NCI-H1048 (cell line): ENCODE measurements at regions not wholly inside any gene's neighbourhood (a gene's known extent, or its start where the extent isn't known, plus 50 kb on each side); places are given as distances from the start of the nearest gene placed in this dataset.

ENCODE experiments used
- DNase-seq: peaks from one replicate; lab custom pipeline; 2025; lab: John Stamatoyannopoulos, UW

DNA sequence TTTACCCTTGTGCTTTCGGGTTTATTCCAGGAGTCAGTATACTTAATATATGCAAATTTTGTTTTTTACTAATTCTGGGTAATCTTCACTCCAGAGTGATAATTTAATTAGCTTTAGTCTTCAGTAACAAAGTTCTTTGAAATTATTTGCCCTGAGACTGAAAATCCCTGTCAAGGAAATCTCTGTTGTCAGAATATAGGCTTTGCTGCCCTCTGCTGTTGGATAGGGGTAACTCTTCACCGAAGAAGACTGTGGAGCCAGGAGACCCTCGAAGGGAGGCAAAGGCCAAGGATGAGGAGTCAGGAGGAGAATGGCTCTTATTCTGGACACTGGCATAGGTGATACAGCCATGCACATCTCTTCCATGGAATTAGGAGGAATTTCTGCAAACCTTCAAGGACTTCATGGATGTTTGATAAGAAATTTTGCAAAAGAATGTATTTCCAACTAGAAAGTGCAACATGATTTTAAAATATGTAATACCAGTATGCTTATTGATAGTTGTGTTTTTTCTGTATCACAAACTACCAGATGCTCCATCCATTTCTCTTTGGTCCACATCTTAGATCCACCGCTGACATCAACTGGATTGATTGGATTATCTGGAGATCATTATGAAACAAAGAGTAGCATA, 182.3 kb downstream of the RDH14 start:
- no peak for DNase-seq

DNA sequence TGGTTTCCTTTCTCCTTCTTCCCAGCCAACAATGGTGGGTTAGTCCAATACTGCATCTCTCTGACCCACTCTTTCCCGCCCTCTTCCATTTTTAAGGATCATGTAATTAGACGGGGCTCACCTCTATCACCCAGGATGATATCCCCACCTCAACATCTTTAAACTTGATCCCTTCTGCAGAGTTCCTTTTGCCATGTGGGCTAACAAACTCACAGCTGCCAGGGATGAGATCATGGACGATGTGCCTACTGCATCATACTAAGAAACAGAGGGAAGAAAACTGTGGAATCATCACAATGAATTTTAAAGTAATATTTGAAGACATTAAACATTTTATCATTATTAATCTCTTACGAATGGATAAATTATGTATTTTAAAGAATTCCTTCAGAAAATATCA, 183.5 kb downstream of the RDH14 start:
- DNase-seq = no peak

DNA sequence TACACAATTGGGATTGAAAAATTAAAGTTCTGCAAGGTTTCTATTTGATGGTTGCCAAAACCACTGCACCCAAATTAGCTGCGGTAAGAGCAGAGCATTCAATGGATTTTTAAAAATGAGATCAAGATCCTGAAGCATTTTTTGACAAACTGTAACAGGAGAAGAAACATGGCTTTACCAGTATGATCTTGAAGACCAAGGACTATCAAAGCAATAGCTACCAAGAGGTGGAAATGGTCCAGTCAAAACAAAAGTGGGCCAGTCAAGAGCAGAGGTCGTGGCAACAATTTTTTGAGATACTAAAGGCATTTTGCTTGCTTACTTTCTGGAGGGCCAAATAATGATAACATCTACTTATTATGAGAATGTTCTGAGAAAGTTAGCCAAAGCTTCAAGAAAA, 186.8 kb downstream of the RDH14 start:
- no peak for DNase-seq

DNA sequence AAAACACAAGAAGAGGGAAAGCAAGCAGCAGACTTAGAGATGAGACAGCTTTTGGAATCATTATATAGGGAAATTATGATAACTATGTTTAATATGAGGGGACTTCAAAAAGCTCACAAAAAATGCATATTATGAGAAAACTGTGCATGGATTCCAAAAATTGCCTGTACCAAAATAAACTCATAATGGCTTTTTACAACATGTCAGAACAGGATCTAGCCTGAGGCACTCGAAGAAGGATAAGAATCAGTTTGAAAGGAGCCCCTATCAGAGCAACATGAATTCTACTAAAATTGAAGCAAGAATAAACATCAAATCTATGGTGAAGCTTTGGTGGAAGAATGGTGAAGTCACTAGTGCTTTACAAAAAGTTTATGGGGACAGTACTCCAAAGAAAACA, 187.4 kb downstream of the RDH14 start:
- no peak for DNase-seq

DNA sequence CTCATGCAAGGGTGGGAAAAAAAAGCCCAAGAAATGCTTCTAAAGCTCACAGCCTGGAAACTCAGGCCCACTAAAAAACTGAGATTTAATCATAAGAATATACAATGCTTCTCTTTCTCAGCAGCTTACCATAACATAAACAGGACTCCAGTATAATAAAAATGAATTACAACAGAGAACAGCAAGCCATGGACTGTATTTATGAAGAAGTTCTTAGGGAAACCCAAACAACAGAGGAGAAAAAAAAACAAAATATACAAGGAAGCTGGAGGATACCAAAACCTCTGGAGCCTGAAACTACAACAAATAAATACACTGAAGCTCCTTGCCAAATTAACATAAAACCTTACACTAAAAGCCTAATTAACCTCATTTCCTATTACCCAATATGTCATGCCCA, 187.8 kb downstream of the RDH14 start:
- no peak for DNase-seq

DNA sequence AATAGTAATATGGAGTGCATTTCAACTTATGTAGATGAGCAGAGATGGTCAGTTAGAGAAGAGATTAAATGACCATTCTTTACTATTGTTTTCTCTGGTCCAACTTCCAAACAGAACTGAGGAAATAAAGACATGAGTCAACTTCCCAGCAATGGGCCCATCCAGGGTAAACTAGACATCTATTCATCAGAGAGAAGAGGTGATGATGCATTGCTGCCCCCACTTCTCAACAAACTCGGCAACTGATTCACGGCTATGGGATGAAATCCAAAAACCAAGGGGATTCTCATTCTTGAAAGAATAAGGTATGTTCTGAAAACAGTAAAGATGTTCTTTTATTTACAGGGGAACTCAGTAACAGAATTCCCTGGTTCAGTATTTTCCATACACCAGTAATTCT, 190.7 kb downstream of the RDH14 start:
- no peak for DNase-seq

DNA sequence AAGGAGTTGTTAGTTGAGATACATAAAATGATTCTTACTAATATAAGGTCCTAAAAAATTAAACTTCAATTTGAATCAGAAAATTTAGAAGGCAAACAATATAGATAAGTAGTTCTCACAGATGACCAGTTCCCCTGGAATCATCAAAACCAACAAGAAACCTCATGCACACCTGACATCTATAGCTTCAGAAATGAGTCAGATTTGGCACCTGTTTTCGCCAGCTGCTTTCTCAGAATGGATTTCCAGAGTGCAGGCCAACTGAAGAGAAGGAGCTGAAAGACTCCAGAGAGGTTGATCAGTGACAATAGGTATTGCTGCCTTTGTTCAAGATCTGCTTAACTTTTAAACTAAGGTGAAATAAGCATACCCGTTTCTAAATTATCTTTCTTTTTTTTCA, 192.4 kb downstream of the RDH14 start:
- no peak for DNase-seq

DNA sequence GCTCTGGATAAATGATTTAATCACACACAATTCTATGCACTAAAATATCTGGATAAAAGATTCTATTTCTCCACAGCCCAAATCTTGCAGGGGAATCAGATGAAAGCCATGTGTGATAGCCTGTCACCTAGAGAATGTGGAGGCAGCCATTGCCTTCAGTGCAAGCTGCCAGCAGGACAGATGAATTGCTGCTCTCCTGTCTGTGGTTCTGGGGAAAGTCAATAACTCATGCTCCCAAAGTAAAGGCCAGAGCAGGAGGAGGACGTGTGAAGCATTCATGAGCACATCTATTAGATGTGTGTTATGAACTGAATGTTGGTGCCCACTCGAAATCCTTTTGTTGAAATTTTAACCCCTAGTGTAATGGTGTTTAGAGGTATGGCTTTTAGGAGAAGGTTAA, 195.1 kb downstream of the RDH14 start:
- DNase-seq = no peak

DNA sequence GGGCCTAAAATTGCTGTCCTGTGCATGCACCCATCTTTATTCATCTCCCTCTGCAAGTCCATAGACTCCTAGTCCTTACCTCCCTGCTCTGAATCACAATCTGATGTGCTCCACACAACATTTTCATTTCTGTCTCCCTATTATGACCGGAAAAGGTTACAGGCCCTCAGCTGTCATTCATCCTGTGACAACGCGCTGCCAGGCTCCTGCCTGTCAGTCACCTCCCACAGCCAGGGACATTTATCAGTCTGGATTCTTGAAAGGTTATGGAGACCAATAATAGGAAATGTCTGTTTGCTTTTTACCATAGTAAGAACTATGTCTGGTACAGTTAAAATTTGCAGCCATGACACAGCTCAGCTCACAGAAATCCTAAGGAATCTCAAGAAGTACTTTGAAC, 197.1 kb downstream of the RDH14 start:
- DNase-seq = no peak

DNA sequence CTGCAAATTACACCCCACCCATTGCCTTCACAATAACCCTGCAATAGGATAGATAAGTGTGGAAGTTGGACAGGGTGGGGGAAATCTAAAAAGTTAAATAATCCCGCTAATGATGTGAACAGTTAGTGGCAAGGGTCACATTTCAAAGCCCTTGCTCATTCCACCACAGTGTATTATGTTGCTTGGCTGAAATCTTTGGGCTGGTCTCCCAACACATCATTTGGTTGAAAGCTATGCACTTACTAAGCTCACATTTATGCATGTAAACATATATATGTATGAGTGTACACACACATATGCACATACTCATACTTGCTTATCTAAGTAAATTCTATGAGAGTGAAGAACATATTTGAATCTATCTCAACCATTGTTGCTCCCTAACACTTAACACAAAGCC, 197.8 kb downstream of the RDH14 start:
- DNase-seq = no peak

DNA sequence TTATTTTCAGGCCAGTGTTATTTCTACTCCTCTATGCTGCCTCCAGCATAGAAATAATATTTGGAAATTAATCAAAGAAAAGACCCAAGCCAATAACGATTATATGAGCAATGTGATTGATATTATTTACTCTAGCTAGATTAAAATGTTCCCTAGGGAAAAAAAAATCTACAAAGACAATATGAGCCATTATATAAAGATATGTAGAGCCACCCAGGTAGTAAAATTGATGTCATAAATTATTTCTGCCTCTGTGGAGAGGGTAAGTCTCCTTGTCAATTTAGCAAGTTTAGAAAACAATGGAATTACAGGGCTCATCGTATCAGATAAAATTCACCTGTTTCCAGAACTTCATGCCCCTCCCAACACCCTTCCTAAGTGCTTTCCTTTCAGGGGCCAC, 202.9 kb downstream of the RDH14 start:
- no peak for DNase-seq

DNA sequence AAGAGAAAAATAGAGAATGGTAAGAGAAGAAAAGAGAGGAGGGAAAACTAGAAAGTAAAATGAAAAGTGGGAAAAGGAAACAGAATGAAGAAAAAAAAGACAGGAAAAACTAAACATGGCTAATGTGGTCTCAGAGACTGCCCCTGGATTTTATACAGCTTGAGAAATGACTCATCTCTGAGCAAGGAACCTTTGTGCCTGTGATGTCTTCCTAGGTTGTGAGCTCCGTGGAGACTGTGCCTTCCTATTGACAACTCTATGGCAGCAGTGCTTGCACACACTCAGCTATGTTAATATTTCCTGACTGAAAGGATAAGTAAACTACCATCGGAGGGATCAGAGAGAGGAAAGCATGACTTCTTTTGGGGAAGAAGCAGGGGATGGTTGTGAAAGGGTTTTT, 203.8 kb downstream of the RDH14 start:
- DNase-seq = no peak

DNA sequence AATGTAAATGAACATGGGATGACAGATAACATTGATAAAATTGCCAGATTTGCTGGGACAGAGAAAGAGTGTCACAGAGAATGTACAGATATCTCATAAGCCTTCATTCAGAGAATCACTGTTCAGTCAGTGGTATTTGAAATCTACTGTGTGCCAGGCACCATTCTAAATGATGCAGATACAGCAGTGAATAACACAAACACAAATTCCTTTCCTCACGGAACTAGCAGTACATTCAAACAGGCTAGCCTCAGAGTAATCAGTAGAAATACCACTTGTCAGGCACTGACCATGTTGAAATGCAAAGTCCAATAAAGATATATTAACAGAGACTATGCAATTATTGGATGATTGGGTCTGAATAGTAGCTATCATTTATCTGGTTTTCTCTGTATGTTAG, 211.0 kb downstream of the RDH14 start:
- DNase-seq = no peak

DNA sequence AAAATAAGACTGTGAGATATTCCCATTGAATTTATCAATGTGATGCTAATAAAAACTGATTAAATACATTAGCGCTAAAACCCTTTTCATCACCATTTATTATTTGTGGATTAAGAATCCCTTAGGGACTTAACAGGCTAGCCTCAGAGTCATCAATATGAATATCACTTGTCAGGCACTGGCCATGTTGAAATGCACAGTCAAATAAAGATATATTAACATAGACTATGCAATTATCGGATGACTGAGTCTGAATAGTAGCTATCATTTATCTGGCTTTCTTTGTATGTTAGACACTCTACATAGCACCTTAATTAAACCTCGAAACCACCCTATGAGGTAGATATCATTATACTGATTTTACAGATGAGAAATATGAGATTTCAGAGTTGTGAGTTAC, 213.6 kb downstream of the RDH14 start:
- no peak for DNase-seq

DNA sequence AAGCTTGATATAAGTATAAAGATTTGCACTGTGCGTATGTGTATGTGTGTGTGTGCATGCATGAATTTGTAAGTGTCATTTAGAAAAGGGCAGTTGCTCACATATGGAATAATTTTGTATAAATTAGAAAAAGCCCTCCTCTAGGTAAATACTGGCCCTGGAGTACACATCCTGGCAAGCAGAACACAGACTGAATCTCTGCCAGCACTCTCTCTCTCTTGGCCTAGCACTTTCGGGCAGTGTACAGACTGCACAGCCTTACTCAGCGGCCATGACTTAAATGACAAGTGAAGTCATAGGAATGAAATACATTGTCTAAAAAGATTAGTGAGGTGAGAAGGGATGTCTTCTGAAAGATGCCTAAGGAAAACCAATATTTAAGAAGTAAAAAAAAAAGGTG, 214.1 kb downstream of the RDH14 start:
- no peak for DNase-seq

DNA sequence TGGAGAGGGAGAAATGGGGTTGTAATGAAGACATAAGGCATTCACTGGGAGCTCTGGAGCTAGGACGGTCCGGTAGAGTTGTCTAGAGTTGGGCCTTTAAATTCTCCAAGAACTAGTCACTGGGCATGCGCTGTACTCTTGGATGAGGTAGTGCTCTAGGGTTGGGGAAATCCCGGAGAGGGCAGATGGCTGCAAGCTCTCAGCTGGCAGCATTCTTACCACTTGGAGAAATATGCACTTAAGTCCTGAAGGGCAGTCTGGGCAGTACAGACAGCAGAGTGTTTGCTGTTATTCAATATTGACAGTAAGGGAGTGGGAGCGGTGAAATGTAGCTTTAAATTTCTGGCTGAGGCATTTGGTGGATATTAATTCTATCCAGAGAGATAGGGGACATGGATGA, 214.6 kb downstream of the RDH14 start:
- DNase-seq = no peak

DNA sequence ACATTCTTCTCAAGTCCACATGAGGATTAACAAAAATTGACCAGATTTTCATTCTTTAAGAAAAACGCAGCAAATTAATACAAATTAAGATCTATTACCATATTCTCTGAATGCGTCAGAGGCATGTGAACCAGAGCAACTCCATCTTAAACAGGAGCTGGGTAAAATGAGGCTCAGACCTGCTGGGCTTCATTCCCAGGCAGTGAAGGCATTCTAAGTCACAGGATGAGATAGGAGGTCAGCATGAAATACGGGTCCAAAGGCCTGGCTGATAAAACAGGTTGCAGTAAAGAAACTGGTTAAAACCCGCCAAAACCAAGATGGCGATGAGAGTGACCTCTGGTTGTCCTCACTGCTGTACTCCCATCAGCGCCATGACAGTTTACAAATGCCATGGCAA, 217.6 kb downstream of the RDH14 start:
- no peak for DNase-seq

DNA sequence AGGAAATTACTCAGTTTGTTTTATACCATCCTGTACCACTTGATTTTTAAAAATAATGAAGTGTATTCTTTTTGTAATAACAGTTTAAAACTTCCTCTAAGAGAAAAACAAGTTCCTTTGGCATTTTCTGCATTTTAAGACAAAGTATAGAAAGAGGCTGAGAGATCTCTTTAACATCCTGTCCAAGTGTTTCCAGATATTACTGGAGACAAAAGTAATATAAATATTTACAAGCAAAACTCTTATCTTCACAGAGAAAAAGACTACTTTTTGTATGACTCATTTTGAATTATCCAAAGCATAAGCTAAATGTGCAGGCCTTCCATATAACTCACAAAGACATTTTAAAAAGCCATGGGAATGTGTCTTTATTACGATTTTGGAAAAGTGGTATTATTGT, 221.1 kb downstream of the RDH14 start:
- DNase-seq = no peak

DNA sequence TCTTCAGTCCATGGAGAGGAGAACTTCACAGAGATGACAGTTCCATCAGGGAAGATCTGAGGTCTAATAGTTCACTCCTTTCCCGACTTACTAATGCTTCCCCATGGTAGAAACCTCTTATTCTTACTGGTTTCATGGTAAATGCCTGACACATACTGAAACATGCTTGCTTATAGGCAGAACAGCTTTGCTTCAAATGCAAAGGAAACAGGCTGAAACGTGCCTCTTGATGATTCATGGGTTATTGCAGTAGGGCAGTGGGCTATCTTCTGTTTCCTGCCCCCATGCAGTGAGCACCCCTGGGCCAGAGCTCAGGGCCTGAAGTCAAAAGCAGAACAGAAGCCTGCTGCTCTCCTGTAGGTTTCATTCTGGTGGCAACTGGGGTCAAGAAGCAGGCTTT, 223.5 kb downstream of the RDH14 start:
- no peak for DNase-seq

DNA sequence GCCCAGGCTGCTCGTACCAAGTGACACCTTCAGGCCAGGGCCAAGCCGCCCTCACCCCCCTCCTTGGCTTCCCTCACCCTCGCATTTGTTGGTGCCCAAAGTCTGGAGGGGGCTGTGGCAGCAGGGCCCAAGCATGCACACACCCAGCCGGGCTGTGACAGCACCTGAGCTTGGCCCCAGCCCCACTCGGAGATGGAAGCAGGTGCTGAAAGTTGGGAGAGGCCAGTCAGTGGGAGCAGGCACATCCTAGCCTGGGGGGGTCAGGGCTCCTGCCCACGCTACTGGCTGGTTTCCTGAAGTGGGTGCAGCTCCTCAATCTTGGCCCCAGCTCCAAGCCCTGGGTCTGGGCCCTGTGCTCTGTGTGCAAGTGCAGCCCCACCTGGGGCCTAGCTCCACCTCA, 228.0 kb downstream of the RDH14 start:
- no peak for DNase-seq

DNA sequence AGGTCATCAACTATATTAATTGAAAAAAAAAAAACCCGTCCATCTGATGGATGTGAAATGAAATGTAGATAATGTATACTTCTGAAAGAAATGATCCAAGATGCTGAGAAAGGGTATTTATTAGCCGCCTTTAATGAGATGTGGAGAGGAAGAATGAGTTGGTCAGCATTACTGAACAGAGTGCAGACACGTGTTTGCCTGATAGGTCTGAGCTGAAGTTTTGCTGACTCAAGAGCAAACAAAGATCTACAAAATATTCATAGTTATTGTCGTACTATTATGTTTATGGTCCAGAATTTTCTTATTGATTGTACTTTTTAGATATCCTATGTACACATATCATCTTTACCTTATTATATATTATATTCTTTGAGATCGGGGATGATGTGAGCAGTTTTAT, 235.3 kb downstream of the RDH14 start:
- no peak for DNase-seq

DNA sequence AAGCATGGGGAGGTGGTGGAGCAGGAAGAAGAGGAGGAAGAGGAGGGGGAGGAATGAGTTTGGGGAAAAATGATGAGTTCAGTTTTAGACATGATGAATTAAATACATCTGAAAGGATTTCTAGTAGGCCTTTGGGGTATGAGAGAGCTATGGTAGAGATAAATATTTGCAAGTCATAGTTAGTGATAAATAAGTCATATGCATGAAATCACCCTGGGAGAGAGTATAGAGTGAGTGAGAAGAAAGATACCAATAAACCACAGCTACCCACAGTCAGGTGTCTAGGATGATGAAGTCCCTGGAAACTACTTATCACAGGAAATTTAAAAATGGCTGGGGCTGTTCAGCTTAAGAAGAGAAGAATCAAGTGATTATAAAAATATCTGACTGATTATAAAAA, 240.5 kb downstream of the RDH14 start:
- DNase-seq = no peak

DNA sequence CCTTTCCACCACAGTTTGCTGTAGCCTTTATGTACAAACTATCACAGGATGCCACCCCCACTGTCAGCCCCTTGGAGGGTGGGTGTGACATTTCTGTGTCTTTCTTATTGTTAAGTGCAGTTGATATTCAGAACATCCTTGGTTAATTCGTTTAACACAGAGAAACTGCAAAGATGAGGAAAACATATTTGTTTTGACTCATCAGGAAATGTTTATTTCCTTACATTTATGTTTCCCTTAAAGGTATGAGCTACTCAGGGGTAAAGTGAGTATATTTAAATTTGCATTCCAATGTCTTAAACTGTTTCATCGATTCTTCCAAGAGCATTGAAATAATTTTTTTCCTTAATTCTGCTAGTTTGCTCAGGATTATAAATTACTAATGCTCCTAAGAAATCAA, 243.4 kb downstream of the RDH14 start:
- no peak for DNase-seq

DNA sequence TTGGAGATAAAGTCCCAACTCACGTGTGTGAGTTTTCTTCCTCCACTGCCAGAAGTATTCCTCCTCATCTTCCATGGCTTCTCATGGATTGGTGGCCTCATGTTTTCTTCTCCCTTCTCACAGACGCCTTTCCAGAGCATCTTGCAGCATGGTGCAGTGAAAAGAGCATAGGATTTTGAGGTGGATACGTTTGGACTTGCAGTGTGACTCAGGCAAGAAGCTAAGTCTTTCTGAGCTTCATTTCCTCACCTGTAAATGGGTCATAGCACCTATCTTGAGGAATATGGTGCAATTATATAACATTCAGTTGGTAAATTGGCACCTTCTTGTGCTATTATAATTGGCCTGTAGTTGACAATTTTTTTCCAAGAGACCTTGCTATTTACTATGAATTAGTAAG, 247.6 kb downstream of the RDH14 start:
- no peak for DNase-seq
